ENCODE measurements at regions not wholly inside any gene's neighbourhood (a gene's known extent, or its start where the extent isn't known, plus 50 kb on each side); places are given as distances from the start of the nearest gene placed in this dataset.

- peaks cover 0 to 6% (median 0%) of the 10 kb centered on the region in 4 donors for H3K9me3 ChIP-seq (ENCODE audit: control insufficient read depth in 4 of 4, insufficient read depth in 3 of 4, low read length in 3 of 4)
- H3K27ac ChIP-seq (ENCODE audit: low read depth in 1 of 2, low read length in 1 of 2), result no peak overlapping the region
- 92 to 95% methylated on average over 5 of the region's 5 CpGs for WGBS, 2 donors
- no peak for ATAC-seq (ENCODE audit: insufficient read depth, low FRiP score)
- H3K36me3 ChIP-seq (ENCODE audit: control insufficient read depth in 4 of 4, insufficient read depth in 4 of 4, low read length in 4 of 4), result no peaks in the 10 kb centered on the region
- H3K9ac ChIP-seq (ENCODE audit: insufficient read depth in 1 of 2, low read length in 2 of 2), result no peak overlapping the region
- H3K4me3 ChIP-seq, result no peak overlapping the region
- H3K4me1 ChIP-seq (ENCODE audit: control insufficient read depth in 5 of 5, insufficient read depth in 5 of 5, low read length in 5 of 5), result no peaks in the 10 kb centered on the region
- no peak for DNase-seq
- no peaks in the 10 kb centered on the region for H3K27me3 ChIP-seq (ENCODE audit: control insufficient read depth in 3 of 3, insufficient read depth in 3 of 3, low read length in 2 of 3)
- TF ChIP-seq CTCF (IDR thresholded peaks at IDR 0.05; ENCODE audit: control extremely low read depth, extremely low read depth), result no peak
Measured at GRCh38 chr21:38205940-38206339, 50.9 kb upstream of the KCNJ15 start.

DNA sequence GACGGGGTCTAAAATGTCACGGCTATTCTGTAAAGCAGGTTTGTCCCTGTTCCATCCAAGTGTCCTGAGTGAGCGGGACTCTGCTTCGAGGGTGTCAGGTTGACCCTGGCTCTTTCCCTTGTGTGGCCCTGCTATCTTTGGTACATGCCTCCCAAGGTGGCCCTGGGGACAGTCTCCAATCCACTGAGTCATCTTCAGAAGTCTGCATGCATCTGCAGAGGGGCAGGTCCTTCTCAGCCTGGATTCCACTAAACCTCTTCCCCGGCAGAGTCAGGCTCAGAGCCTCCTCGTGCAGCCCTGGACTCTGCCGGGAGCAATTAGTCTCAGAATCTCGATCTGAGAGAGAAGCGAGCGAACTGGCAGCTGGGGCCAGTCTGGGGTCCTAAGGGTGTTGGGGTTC is 50.1 kb upstream of the KCNJ15 start:
- Histone ChIP-seq H3K27ac (ENCODE audit: low read depth in 1 of 2, low read length in 1 of 2) (no peak overlapping the region), H3K4me3 (no peak overlapping the region), H3K4me1 (ENCODE audit: control insufficient read depth in 5 of 5, insufficient read depth in 5 of 5, low read length in 5 of 5) (no peaks in the 10 kb centered on the region), H3K27me3 (ENCODE audit: control insufficient read depth in 3 of 3, insufficient read depth in 3 of 3, low read length in 2 of 3) (no peaks in the 10 kb centered on the region), H3K9me3 (ENCODE audit: control insufficient read depth in 4 of 4, insufficient read depth in 3 of 4, low read length in 3 of 4) (peaks cover 0 to 6% (median 0%) of the 10 kb centered on the region in 4 donors), H3K36me3 (ENCODE audit: control insufficient read depth in 4 of 4, insufficient read depth in 4 of 4, low read length in 4 of 4) (no peaks in the 10 kb centered on the region), H3K9ac (ENCODE audit: insufficient read depth in 1 of 2, low read length in 2 of 2) (no peak overlapping the region)
- ATAC-seq (ENCODE audit: insufficient read depth, low FRiP score), result no peak
- TF ChIP-seq CTCF (IDR thresholded peaks at IDR 0.05; ENCODE audit: control extremely low read depth, extremely low read depth), result no peak
- no peak for DNase-seq
- WGBS, 2 donors, result 95 to 97% methylated on average over 10 of the region's 10 CpGs

Data from lung (tissue), 11 donors.